Peyer's patch (tissue), 4 donors: ENCODE measurements at regions not wholly inside any gene's neighbourhood (a gene's known extent, or its start where the extent isn't known, plus 50 kb on each side); places are given as distances from the start of the nearest gene placed in this dataset.

ENCODE experiments used
- DNase-seq, 3 donors: peaks; one replicate each; pipeline ENCODE4 v3.0.0-alpha.2; 2017 to 2019
- H3K27ac ChIP-seq, 4 donors: fragments of 200-600 bp; sonication (generic); one replicate each; pipeline ENCODE4 v1.5.1; 2016 to 2019
- H3K27me3 ChIP-seq, 2 donors: fragments of 200-600 bp; sonication (generic); one replicate each; pipeline ENCODE4 v1.5.1; 2019
- H3K36me3 ChIP-seq, 3 donors: fragments of 200-600 bp; sonication (generic); one replicate each; pipeline ENCODE4 v1.5.1; 2016 to 2019
- H3K4me1 ChIP-seq, 4 donors: fragments of 200-600 bp; sonication (generic); one replicate each; pipeline ENCODE4 v1.5.1; 2016 to 2019
- H3K4me3 ChIP-seq, 4 donors: fragments of 200-600 bp; sonication (generic); 1 replicate in 3 of 4; 2 replicates in 1 of 4; pipeline ENCODE4 v1.5.1; 2016 to 2019; ENCODE audit warnings: mild to moderate bottlenecking in 1 of 4
- H3K9me3 ChIP-seq, 4 donors: fragments of 200-600 bp; sonication (generic); one replicate each; pipeline ENCODE4 v1.5.1; 2016 to 2019; ENCODE audit warnings: mild to moderate bottlenecking in 1 of 4
- POLR2A ChIP-seq, 2 donors: fragments of 450-650 bp; IDR thresholded peaks; one replicate each; pipeline ENCODE4 v1.5.1; 2017; ENCODE audit warnings: antibody characterized with exemption in 2 of 2, mild to moderate bottlenecking in 2 of 2, moderate library complexity in 2 of 2
- TF ChIP-seq, protein P1 (sequence below), 6 experiments: fragments of 450-650 bp in 4 of 6; fragments of 200-600 bp in 2 of 6; sonication (generic) in 1 of 6; IDR thresholded peaks; one replicate each; pipeline ENCODE4 v1.5.1; 2017 to 2019; ENCODE audit warnings: antibody characterized with exemption in 6 of 6, mild to moderate bottlenecking in 3 of 6, moderate library complexity in 1 of 6

DNA sequence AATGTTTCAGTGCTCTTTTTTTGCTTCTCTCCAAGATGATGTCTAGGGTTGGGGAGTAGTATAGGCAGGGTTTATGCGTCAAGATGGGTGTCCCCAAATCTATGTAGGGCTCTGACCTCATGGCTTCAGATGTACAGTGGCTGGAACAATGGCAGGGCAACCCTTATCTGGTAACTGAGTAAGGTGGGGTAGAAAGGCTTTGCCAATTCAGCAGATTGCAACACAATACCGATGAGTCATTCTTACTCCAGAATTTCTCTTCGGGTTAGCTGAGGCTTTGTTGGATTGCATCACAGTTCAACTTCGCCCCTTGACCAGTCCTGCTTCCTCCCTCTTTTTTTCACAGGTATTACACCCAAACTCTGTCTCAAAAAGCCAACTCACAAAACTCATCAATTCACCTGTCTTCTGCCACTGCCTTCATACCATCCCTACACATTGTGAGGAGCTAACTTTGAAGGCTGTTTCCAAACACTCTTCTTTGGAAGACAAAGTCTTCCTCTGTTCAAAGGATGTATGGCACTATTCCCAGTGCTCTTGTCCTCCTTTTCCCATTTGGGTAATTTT is 190.2 kb upstream of the CNOT2 start:
- no peak overlapping the region for H3K27ac ChIP-seq
- H3K4me1 ChIP-seq: peaks cover 0 to 20% (median 4%) of the 10 kb centered on the region in 4 donors
- no peaks in the 10 kb centered on the region for H3K9me3 ChIP-seq
- H3K36me3 ChIP-seq: no peaks in the 10 kb centered on the region
- H3K4me3 ChIP-seq: no peak overlapping the region
- no peaks in the 10 kb centered on the region for H3K27me3 ChIP-seq
- no peak for TF ChIP-seq POLR2A (IDR thresholded peaks at IDR 0.05)
- TF ChIP-seq, protein P1, sequence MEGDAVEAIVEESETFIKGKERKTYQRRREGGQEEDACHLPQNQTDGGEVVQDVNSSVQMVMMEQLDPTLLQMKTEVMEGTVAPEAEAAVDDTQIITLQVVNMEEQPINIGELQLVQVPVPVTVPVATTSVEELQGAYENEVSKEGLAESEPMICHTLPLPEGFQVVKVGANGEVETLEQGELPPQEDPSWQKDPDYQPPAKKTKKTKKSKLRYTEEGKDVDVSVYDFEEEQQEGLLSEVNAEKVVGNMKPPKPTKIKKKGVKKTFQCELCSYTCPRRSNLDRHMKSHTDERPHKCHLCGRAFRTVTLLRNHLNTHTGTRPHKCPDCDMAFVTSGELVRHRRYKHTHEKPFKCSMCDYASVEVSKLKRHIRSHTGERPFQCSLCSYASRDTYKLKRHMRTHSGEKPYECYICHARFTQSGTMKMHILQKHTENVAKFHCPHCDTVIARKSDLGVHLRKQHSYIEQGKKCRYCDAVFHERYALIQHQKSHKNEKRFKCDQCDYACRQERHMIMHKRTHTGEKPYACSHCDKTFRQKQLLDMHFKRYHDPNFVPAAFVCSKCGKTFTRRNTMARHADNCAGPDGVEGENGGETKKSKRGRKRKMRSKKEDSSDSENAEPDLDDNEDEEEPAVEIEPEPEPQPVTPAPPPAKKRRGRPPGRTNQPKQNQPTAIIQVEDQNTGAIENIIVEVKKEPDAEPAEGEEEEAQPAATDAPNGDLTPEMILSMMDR (IDR thresholded peaks at IDR 0.05): peak in 1 of 6 experiments; percentile 18
- peak in 1 of 3 donors; percentile 66 for DNase-seq

DNA sequence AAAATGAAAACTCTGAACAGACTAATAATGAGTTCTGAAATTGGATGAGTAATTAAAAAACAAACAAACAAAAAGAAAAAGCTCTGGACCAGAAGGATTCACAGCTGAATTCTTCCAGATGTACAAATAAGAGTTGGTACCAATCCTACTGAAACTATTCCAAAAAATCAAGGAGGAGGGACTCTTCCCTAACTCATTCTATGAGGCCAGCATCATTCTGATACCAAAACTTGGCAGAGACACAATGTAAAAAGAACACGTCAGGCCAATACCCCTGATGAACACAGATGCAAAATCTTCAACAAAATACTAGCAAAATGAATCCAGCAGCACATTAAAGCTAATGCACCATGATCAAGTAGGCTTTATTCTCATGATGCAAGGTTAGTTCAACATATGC is 183.9 kb upstream of the CNOT2 start:
- H3K9me3 ChIP-seq: no peaks in the 10 kb centered on the region
- no peak for TF ChIP-seq POLR2A (IDR thresholded peaks at IDR 0.05)
- TF ChIP-seq, protein P1 (IDR thresholded peaks at IDR 0.05): no peak
- no peaks in the 10 kb centered on the region for H3K36me3 ChIP-seq
- DNase-seq: no peak
- H3K4me3 ChIP-seq: no peak overlapping the region
- no peaks in the 10 kb centered on the region for H3K4me1 ChIP-seq
- no peak overlapping the region for H3K27ac ChIP-seq
- H3K27me3 ChIP-seq: peaks cover 0 to 4% of the 10 kb centered on the region in 2 donors

DNA sequence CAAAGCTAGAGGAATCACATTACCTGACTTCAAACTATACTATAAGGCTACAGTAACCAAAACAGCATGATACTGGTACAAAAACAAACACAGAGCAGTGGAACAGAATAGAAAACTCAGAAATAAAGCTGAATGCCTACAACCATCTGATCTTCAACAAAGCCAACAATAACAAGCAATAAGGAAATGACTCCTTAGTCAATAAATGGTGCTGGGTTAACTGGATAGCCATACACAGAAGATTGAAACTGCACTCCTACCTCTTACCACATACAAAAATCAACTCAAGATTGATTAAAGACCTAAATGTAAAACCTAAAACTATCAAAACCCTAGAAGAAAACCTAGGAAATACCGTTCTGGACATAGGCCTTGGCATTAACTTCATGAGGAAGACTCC is 182.6 kb upstream of the CNOT2 start:
- Histone ChIP-seq H3K36me3 (no peaks in the 10 kb centered on the region), H3K27me3 (peaks cover 0 to 4% of the 10 kb centered on the region in 2 donors), H3K27ac (no peak overlapping the region), H3K4me3 (no peak overlapping the region), H3K9me3 (no peaks in the 10 kb centered on the region), H3K4me1 (no peaks in the 10 kb centered on the region)
- DNase-seq: no peak
- TF ChIP-seq, protein P1 (IDR thresholded peaks at IDR 0.05): no peak
- no peak for TF ChIP-seq POLR2A (IDR thresholded peaks at IDR 0.05)

DNA sequence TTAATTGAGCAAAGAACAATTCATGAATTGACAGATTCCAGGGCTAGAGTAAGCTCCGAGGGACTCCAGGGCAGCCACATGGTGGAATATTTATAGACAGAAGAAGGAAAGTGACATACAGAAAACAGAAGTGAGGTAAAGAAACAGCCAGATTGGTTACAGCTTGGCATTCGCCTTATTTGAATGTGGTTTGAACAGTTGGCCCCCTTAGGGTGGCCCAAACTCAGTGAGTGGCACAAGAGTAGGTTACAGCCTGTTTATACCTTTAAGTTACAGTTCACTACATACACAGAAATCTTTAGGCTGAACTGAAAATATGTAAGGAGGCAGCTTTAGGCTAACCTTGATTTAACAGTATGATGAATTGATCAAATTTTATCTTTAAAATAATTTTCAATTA is 174.5 kb upstream of the CNOT2 start:
- Histone ChIP-seq H3K36me3 (no peaks in the 10 kb centered on the region), H3K4me3 (no peak overlapping the region), H3K27me3 (peaks cover 0 to under 1% of the 10 kb centered on the region in 2 donors), H3K9me3 (no peaks in the 10 kb centered on the region), H3K4me1 (no peaks in the 10 kb centered on the region), H3K27ac (no peak overlapping the region)
- TF ChIP-seq POLR2A (IDR thresholded peaks at IDR 0.05): no peak
- TF ChIP-seq, protein P1 (IDR thresholded peaks at IDR 0.05): no peak
- DNase-seq: peak in 1 of 3 donors; percentile 17

DNA sequence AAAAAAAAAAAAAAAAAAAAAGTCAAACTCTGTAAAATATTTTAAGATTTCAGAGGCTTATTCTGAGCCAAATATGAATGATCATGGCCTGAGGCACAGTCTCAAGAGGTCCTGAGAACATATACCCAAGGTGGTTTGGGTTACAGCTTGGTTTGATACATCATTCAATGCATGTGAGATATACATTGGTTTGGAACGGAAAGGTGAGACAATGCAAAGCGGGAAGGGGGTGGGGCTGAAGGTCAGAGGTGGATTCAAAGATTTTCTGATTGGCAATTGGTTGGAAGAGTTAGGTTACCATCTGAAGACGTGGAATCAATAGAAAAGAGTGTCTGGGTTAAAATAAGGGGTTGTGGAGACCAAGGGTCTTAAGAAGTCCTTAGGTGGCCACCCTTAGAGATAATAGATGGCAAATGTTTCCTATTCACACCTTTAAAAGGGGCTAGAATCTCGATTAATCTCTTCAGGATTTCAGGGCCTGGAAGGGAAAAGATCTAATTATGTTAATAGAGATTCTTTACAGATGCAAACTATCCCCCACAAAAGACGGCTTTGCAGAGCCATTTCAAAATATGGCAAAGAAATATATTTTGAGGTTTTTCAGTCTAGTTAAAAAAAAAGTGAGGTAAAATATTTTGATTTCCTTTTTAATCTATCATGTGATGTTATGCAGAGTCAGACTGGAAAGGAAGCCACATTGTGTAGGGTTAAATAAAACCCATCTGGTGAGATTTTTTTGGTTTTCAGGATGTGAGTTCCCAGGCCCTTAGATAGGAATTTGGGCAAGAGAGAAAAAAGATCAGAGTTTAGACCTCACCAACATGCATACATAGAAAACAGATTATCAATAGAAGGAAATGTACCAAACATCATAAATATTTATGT is 173.8 kb upstream of the CNOT2 start:
- no peaks in the 10 kb centered on the region for H3K27me3 ChIP-seq
- H3K4me3 ChIP-seq: no peak overlapping the region
- H3K27ac ChIP-seq: no peak overlapping the region
- H3K36me3 ChIP-seq: no peaks in the 10 kb centered on the region
- TF ChIP-seq, protein P1 (IDR thresholded peaks at IDR 0.05): no peak
- no peak for TF ChIP-seq POLR2A (IDR thresholded peaks at IDR 0.05)
- H3K9me3 ChIP-seq: no peaks in the 10 kb centered on the region
- no peaks in the 10 kb centered on the region for H3K4me1 ChIP-seq
- no peak for DNase-seq
